ENCODE measurements at regions not wholly inside any gene's neighbourhood (a gene's known extent, or its start where the extent isn't known, plus 50 kb on each side); places are given as distances from the start of the nearest gene placed in this dataset.

- H3K27ac ChIP-seq (ENCODE audit: low read depth in 1 of 2, low read length in 2 of 2): no peak overlapping the region
- H3K4me3 ChIP-seq (ENCODE audit: low read depth in 1 of 3, low read length in 3 of 3): no peak overlapping the region
- TF ChIP-seq NR2F2 (IDR thresholded peaks at IDR 0.05) (no peak), SP1 (IDR thresholded peaks at IDR 0.05) (no peak), HNF4G (IDR thresholded peaks at IDR 0.05) (no peak), ATF3 (IDR thresholded peaks at IDR 0.05) (no peak), YY1 (IDR thresholded peaks at IDR 0.05) (no peak), MAX (IDR thresholded peaks at IDR 0.05) (no peak), EGR1 (IDR thresholded peaks at IDR 0.05; ENCODE audit: low read depth in 2 of 2) (no peak)
- no peaks in the 10 kb centered on the region for H3K27me3 ChIP-seq (ENCODE audit: control insufficient read depth in 4 of 4, insufficient read depth in 4 of 4, low read length in 3 of 4)
- H3K9ac ChIP-seq (ENCODE audit: low read depth in 1 of 2, low read length in 2 of 2): no peak overlapping the region
- DNase-seq (ENCODE audit: low spot score): no peak
- peaks cover 0 to 18% (median 11%) of the 10 kb centered on the region in 4 donors for H3K4me1 ChIP-seq (ENCODE audit: control insufficient read depth in 4 of 4, insufficient read depth in 4 of 4, low read length in 3 of 4)
- 74% methylated on average over 1 of the region's 1 CpG for WGBS
- no peaks in the 10 kb centered on the region for H3K9me3 ChIP-seq (ENCODE audit: control insufficient read depth in 4 of 4, low read length in 3 of 4)
- H3K36me3 ChIP-seq (ENCODE audit: control insufficient read depth in 4 of 4, insufficient read depth in 3 of 4, low read depth in 1 of 4, low read length in 3 of 4): no peaks in the 10 kb centered on the region
Observed at GRCh38 chr15:69994429-69995205, 103.1 kb downstream of the TLE3 start.

- Histone ChIP-seq H3K4me1 (ENCODE audit: control insufficient read depth in 4 of 4, insufficient read depth in 4 of 4, low read length in 3 of 4) (peaks cover 3 to 33% (median 24%) of the 10 kb centered on the region in 4 donors), H3K36me3 (ENCODE audit: control insufficient read depth in 4 of 4, insufficient read depth in 3 of 4, low read depth in 1 of 4, low read length in 3 of 4) (no peaks in the 10 kb centered on the region), H3K9me3 (ENCODE audit: control insufficient read depth in 4 of 4, low read length in 3 of 4) (no peaks in the 10 kb centered on the region), H3K27ac (ENCODE audit: low read depth in 1 of 2, low read length in 2 of 2) (no peak overlapping the region), H3K9ac (ENCODE audit: low read depth in 1 of 2, low read length in 2 of 2) (no peak overlapping the region), H3K4me3 (ENCODE audit: low read depth in 1 of 3, low read length in 3 of 3) (no peak overlapping the region), H3K27me3 (ENCODE audit: control insufficient read depth in 4 of 4, insufficient read depth in 4 of 4, low read length in 3 of 4) (no peaks in the 10 kb centered on the region)
- DNase-seq (ENCODE audit: low spot score): no peak
- WGBS: 54% methylated on average over 15 of the region's 15 CpGs
- TF ChIP-seq EGR1 (IDR thresholded peaks at IDR 0.05; ENCODE audit: low read depth in 2 of 2): no peak
- TF ChIP-seq JUND (IDR thresholded peaks at IDR 0.05): no peak
- peak in 1 of 2 donors; percentile 18 for TF ChIP-seq HNF4A (conservative IDR thresholded peaks at IDR 0.05)
Observed at GRCh38 chr15:69996321-69997160, 101.2 kb downstream of the TLE3 start.

GRCh38 chr15:69997161-69997485, 100.6 kb downstream of the TLE3 start:
- no peak for DNase-seq (ENCODE audit: low spot score)
- WGBS: 45% methylated on average over 10 of the region's 10 CpGs
- TF ChIP-seq RAD21 (IDR thresholded peaks at IDR 0.05) (no peak), RXRA (IDR thresholded peaks at IDR 0.05) (peak in 1 of 2 donors; percentile 26), SP1 (IDR thresholded peaks at IDR 0.05) (no peak), YY1 (IDR thresholded peaks at IDR 0.05) (no peak), HNF4A (conservative IDR thresholded peaks at IDR 0.05) (peak in 1 of 2 donors; percentile 11), EGR1 (IDR thresholded peaks at IDR 0.05; ENCODE audit: low read depth in 2 of 2) (no peak)
- no peak overlapping the region for H3K9ac ChIP-seq (ENCODE audit: low read depth in 1 of 2, low read length in 2 of 2)
- H3K4me3 ChIP-seq (ENCODE audit: low read depth in 1 of 3, low read length in 3 of 3): no peak overlapping the region
- no peaks in the 10 kb centered on the region for H3K27me3 ChIP-seq (ENCODE audit: control insufficient read depth in 4 of 4, insufficient read depth in 4 of 4, low read length in 3 of 4)
- H3K4me1 ChIP-seq (ENCODE audit: control insufficient read depth in 4 of 4, insufficient read depth in 4 of 4, low read length in 3 of 4): peaks cover 3 to 39% (median 28%) of the 10 kb centered on the region in 4 donors
- no peaks in the 10 kb centered on the region for H3K36me3 ChIP-seq (ENCODE audit: control insufficient read depth in 4 of 4, insufficient read depth in 3 of 4, low read depth in 1 of 4, low read length in 3 of 4)
- H3K9me3 ChIP-seq (ENCODE audit: control insufficient read depth in 4 of 4, low read length in 3 of 4): no peaks in the 10 kb centered on the region
- H3K27ac ChIP-seq (ENCODE audit: low read depth in 1 of 2, low read length in 2 of 2): no peak overlapping the region

Data from liver (tissue), 7 donors.